NT2/D1 (cell line): ENCODE measurements at regions not wholly inside any gene's neighbourhood (a gene's known extent, or its start where the extent isn't known, plus 50 kb on each side); places are given as distances from the start of the nearest gene placed in this dataset.
"Not testable (repeated sequence)": the region's sequence is repeated elsewhere in the genome, so short reads cannot be mapped to it uniquely, and the experiment has no call there.

Source experiments
- DNase-seq: peaks from one replicate; pipeline ENCODE4 v3.0.0-alpha.2; 2011; ENCODE audit warnings: low read depth, low spot score
- H3K27me3 ChIP-seq: 2 replicates; pipeline ENCODE4 v1.6.0; 2011; ENCODE audit warnings: mild to moderate bottlenecking; ENCODE audit not compliant: insufficient read length, insufficient read depth
- H3K36me3 ChIP-seq: 2 replicates; pipeline ENCODE4 v1.6.1; 2011; ENCODE audit warnings: mild to moderate bottlenecking, low read length, mixed read lengths; ENCODE audit not compliant: insufficient read depth, insufficient read length
- H3K4me1 ChIP-seq: 2 replicates; pipeline ENCODE4 v1.5.1; 2011; ENCODE audit not compliant: insufficient read depth, insufficient read length
- H3K4me3 ChIP-seq: 2 replicates; pipeline ENCODE4 v1.5.1; 2011; ENCODE audit warnings: low read depth; ENCODE audit not compliant: insufficient read length
- H3K9ac ChIP-seq: 2 replicates; pipeline ENCODE4 v1.6.0; 2011; ENCODE audit warnings: low read depth; ENCODE audit not compliant: insufficient read length
- H3K9me3 ChIP-seq: 2 replicates; pipeline ENCODE4 v1.5.1; 2011; ENCODE audit warnings: mild to moderate bottlenecking, low read length; ENCODE audit not compliant: insufficient read depth
- SUZ12 ChIP-seq: IDR thresholded peaks from 2 replicates; pipeline ENCODE4 v1.6.1; 2011; ENCODE audit not compliant: insufficient read length, insufficient read depth; ENCODE audit errors: extremely low read depth
- YY1 ChIP-seq: IDR thresholded peaks from 2 replicates; pipeline ENCODE4 v1.6.1; 2011; ENCODE audit not compliant: insufficient read length, insufficient read depth
- ZNF274 ChIP-seq: IDR thresholded peaks from 2 replicates; pipeline ENCODE4 v1.6.1; 2011; ENCODE audit warnings: mild to moderate bottlenecking, low read depth, low read length

- Histone ChIP-seq H3K36me3 (no peaks in the 10 kb centered on the region), H3K4me3 (no peak overlapping the region), H3K9ac (no peak overlapping the region), H3K9me3 (no peaks in the 10 kb centered on the region), H3K27me3 (no peaks in the 10 kb centered on the region), H3K4me1 (no peaks in the 10 kb centered on the region)
- TF ChIP-seq ZNF274 (no peak), SUZ12 (no peak), YY1 (no peak)
- no peak for DNase-seq
These were observed 102.7 kb downstream of the ZWINT start for GRCh38 chr10:56258378-56258777.

- no peaks in the 10 kb centered on the region for H3K9me3 ChIP-seq
- DNase-seq, result no peak
- TF ChIP-seq YY1 (no peak), SUZ12 (no peak), ZNF274 (no peak)
- H3K27me3 ChIP-seq, result no peaks in the 10 kb centered on the region
- H3K4me3 ChIP-seq, result no peak overlapping the region
- no peaks in the 10 kb centered on the region for H3K36me3 ChIP-seq
- H3K4me1 ChIP-seq, result no peaks in the 10 kb centered on the region
- no peak overlapping the region for H3K9ac ChIP-seq
These were observed 105.8 kb downstream of the ZWINT start for GRCh38 chr10:56255298-56255697.

- Histone ChIP-seq H3K9ac (no peak overlapping the region), H3K27me3 (no peaks in the 10 kb centered on the region), H3K4me1 (no peaks in the 10 kb centered on the region), H3K36me3 (no peaks in the 10 kb centered on the region), H3K4me3 (no peak overlapping the region), H3K9me3 (no peaks in the 10 kb centered on the region)
- no peak for DNase-seq
- TF ChIP-seq YY1, result no peak
- TF ChIP-seq ZNF274, result no peak
- TF ChIP-seq SUZ12, result no peak
These were observed 120.6 kb downstream of the ZWINT start for GRCh38 chr10:56240471-56240870.

- Histone ChIP-seq H3K9ac (no peak overlapping the region), H3K4me1 (no peaks in the 10 kb centered on the region), H3K27me3 (no peaks in the 10 kb centered on the region), H3K9me3 (no peaks in the 10 kb centered on the region), H3K36me3 (no peaks in the 10 kb centered on the region), H3K4me3 (no peak overlapping the region)
- TF ChIP-seq SUZ12 (no peak), ZNF274 (no peak), YY1 (no peak)
- DNase-seq, result no peak
These were observed 129.6 kb downstream of the ZWINT start for GRCh38 chr10:56231436-56231835.

- no peaks in the 10 kb centered on the region for H3K36me3 ChIP-seq
- no peaks in the 10 kb centered on the region for H3K9me3 ChIP-seq
- TF ChIP-seq YY1 (no peak), SUZ12 (no peak), ZNF274 (no peak)
- H3K4me3 ChIP-seq, result no peak overlapping the region
- no peaks in the 10 kb centered on the region for H3K27me3 ChIP-seq
- no peak overlapping the region for H3K9ac ChIP-seq
- no peak for DNase-seq
- H3K4me1 ChIP-seq, result no peaks in the 10 kb centered on the region
These were observed 138.8 kb downstream of the ZWINT start for GRCh38 chr10:56222237-56222636.

- DNase-seq, result no peak
- H3K9me3 ChIP-seq, result no peaks in the 10 kb centered on the region
- TF ChIP-seq ZNF274 (no peak), SUZ12 (no peak), YY1 (no peak)
- no peaks in the 10 kb centered on the region for H3K27me3 ChIP-seq
- no peak overlapping the region for H3K9ac ChIP-seq
- H3K36me3 ChIP-seq, result no peaks in the 10 kb centered on the region
- no peaks in the 10 kb centered on the region for H3K4me1 ChIP-seq
- no peak overlapping the region for H3K4me3 ChIP-seq
These were observed 148.1 kb downstream of the ZWINT start for GRCh38 chr10:56212951-56213350.

GRCh38 chr10:56181607-56182006 is 179.5 kb downstream of the ZWINT start:
- no peaks in the 10 kb centered on the region for H3K36me3 ChIP-seq
- no peaks in the 10 kb centered on the region for H3K27me3 ChIP-seq
- H3K9me3 ChIP-seq, result no peaks in the 10 kb centered on the region
- DNase-seq, result no peak
- peaks cover 2% of the 10 kb centered on the region for H3K4me1 ChIP-seq
- no peak overlapping the region for H3K9ac ChIP-seq
- no peak overlapping the region for H3K4me3 ChIP-seq
- no peak for TF ChIP-seq ZNF274
- TF ChIP-seq YY1, result no peak
- TF ChIP-seq SUZ12, result no peak

GRCh38 chr10:56178210-56178609 is 182.8 kb downstream of the ZWINT start:
- H3K9me3 ChIP-seq, result no peaks in the 10 kb centered on the region
- H3K27me3 ChIP-seq, result no peaks in the 10 kb centered on the region

GRCh38 chr10:56155091-56155513 is 206.0 kb downstream of the ZWINT start:
- not testable (repeated sequence) for H3K4me3 ChIP-seq, H3K27me3 ChIP-seq, H3K4me1 ChIP-seq, DNase-seq, H3K9ac ChIP-seq, H3K36me3 ChIP-seq, H3K9me3 ChIP-seq

More at GRCh38 chr10:56178210-56178609, 182.8 kb downstream of the ZWINT start:
- Histone ChIP-seq H3K36me3 (no peaks in the 10 kb centered on the region), H3K4me1 (peaks cover 2% of the 10 kb centered on the region), H3K4me3 (no peak overlapping the region), H3K9ac (no peak overlapping the region)
- DNase-seq, result no peak
- TF ChIP-seq YY1, result no peak
- no peak for TF ChIP-seq SUZ12
- TF ChIP-seq ZNF274, result no peak
